PC-9 (cell line): ENCODE measurements at regions not wholly inside any gene's neighbourhood (a gene's known extent, or its start where the extent isn't known, plus 50 kb on each side); places are given as distances from the start of the nearest gene placed in this dataset.

ENCODE experiments used
- CTCF ChIP-seq: fragments of 200-600 bp; sonication (generic); conservative IDR thresholded peaks from 2 replicates; pipeline ENCODE4 v1.6.1; 2017; ENCODE audit warnings: mixed run types, antibody characterized with exemption, mild to moderate bottlenecking, moderate library complexity
- EZH2 ChIP-seq: fragments of 200-600 bp; sonication (generic); IDR thresholded peaks from 2 replicates; pipeline ENCODE4 v1.8.0; 2017; ENCODE audit warnings: antibody characterized with exemption, low read depth

- TF ChIP-seq CTCF = no peak
- no peak for TF ChIP-seq EZH2
These were observed 197.8 kb downstream of the PDHA2 start for GRCh38 chr4:96037705-96038104.
